ENCODE measurements at regions not wholly inside any gene's neighbourhood (a gene's known extent, or its start where the extent isn't known, plus 50 kb on each side); places are given as distances from the start of the nearest gene placed in this dataset.

DNA sequence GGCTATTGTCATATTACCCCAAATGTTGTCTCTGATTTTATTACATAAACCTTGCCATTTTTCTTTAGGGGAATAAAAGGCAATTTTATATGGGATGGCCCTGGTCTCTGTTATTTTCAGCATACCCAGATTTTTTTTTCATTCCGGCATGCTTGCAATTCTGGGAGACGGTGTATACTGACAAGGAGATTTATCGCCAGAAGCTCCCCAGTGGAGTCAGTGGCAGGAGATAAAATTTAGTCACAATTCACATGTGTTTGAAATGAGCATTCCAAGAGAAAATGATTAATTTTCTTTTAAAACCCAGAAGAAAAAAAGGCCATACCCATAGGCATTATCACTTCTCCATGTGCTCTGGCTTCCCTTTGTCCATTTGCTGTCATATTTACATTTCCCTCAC lies 250.8 kb upstream of the RSPO3 start:
- intact Hi-C loops (cut with DNase I), result no loop called here
- no peak for DNase-seq
- Histone ChIP-seq H3K27ac (no peak overlapping the region), H3K36me3 (no peaks in the 10 kb centered on the region), H3K9me3 (no peaks in the 10 kb centered on the region), H3K4me1 (no peaks in the 10 kb centered on the region), H3K4me3 (no peak overlapping the region), H3K27me3 (no peaks in the 10 kb centered on the region)
- TF ChIP-seq POLR2AphosphoS5 (IDR thresholded peaks at IDR 0.05), result no peak
- TF ChIP-seq POLR2A (IDR thresholded peaks at IDR 0.05), result no peak
- TF ChIP-seq, protein P1, sequence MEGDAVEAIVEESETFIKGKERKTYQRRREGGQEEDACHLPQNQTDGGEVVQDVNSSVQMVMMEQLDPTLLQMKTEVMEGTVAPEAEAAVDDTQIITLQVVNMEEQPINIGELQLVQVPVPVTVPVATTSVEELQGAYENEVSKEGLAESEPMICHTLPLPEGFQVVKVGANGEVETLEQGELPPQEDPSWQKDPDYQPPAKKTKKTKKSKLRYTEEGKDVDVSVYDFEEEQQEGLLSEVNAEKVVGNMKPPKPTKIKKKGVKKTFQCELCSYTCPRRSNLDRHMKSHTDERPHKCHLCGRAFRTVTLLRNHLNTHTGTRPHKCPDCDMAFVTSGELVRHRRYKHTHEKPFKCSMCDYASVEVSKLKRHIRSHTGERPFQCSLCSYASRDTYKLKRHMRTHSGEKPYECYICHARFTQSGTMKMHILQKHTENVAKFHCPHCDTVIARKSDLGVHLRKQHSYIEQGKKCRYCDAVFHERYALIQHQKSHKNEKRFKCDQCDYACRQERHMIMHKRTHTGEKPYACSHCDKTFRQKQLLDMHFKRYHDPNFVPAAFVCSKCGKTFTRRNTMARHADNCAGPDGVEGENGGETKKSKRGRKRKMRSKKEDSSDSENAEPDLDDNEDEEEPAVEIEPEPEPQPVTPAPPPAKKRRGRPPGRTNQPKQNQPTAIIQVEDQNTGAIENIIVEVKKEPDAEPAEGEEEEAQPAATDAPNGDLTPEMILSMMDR (IDR thresholded peaks at IDR 0.05), result no peak
- no peak for TF ChIP-seq EP300 (IDR thresholded peaks at IDR 0.05)
- WGBS, 2 donors, result 83 to 90% methylated on average over 3 of the region's 3 CpGs

DNA sequence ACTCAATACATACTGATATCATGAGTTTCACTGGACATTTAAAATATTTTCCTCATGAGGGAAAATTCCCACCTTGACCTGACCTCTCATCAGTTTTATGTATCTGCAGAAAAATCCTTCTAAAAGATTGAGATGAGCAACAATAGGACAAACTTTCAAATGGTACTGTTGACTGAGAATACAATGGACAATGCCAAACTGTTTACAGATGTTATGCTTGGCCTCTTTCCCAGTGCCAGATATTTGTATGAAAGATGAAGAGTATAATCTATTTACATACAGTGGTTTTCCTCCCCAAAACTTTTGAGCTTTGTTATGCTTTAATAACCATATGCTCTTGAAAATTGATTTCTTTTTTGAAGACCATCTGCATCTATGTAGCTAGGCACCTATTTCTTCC lies 245.1 kb upstream of the RSPO3 start:
- Histone ChIP-seq H3K4me1 (no peaks in the 10 kb centered on the region), H3K36me3 (no peaks in the 10 kb centered on the region), H3K9me3 (no peaks in the 10 kb centered on the region), H3K27me3 (no peaks in the 10 kb centered on the region), H3K4me3 (no peak overlapping the region), H3K27ac (no peak overlapping the region)
- TF ChIP-seq, protein P1 (IDR thresholded peaks at IDR 0.05), result no peak
- TF ChIP-seq EP300 (IDR thresholded peaks at IDR 0.05) (no peak), POLR2A (IDR thresholded peaks at IDR 0.05) (no peak), POLR2AphosphoS5 (IDR thresholded peaks at IDR 0.05) (no peak)
- intact Hi-C loops (cut with DNase I), result no loop called here
- DNase-seq, result no peak

DNA sequence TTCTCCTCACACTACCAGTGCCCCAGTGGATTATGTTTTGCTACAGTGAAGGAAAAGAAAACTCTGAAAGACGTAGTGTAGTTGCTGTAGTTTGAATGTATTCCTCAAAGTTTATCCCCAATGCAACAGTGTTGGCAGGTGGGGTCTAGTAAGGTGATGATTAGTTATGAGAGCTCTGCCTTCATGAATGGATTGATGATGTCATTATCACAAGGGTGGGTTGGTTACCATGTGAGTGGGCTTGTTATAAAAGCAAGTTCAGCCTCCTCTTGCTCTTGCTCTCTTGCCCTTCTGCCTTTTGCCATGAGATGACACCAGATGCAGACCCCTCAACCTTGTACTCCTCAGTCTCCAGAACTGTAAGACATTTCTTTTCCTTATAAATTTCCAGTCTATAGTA lies 244.7 kb upstream of the RSPO3 start:
- 63 to 79% methylated on average over 1 of the region's 1 CpG for WGBS, 2 donors
- Histone ChIP-seq H3K9me3 (no peaks in the 10 kb centered on the region), H3K36me3 (no peaks in the 10 kb centered on the region), H3K4me1 (no peaks in the 10 kb centered on the region), H3K27me3 (no peaks in the 10 kb centered on the region), H3K27ac (no peak overlapping the region), H3K4me3 (no peak overlapping the region)
- intact Hi-C loops (cut with DNase I), result no loop called here
- TF ChIP-seq, protein P1 (IDR thresholded peaks at IDR 0.05), result no peak
- TF ChIP-seq POLR2A (IDR thresholded peaks at IDR 0.05) (no peak), EP300 (IDR thresholded peaks at IDR 0.05) (no peak), POLR2AphosphoS5 (IDR thresholded peaks at IDR 0.05) (no peak)
- no peak for DNase-seq

DNA sequence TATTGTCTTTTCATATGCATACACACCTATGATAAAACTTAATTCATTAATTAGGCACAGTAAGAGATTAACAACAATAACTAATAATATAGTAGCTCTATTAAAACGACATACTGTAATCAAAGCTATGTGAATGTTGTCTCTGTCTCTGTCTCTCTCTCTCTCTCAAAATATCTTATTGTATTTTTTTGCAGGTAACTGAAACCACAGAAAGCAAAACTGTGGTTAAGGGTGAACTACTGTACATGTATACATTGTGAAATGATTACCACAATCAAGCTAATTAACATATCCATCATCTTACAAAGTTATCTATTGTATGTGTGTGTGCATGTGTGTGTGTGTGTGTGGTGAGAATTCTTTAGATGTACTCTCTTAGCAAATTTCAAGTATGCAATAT lies 242.0 kb upstream of the RSPO3 start:
- Histone ChIP-seq H3K27ac (no peak overlapping the region), H3K4me1 (no peaks in the 10 kb centered on the region), H3K9me3 (no peaks in the 10 kb centered on the region), H3K4me3 (no peak overlapping the region), H3K27me3 (no peaks in the 10 kb centered on the region), H3K36me3 (no peaks in the 10 kb centered on the region)
- intact Hi-C loops (cut with DNase I), result no loop called here
- WGBS, 2 donors, result 57 to 66% methylated on average over 1 of the region's 1 CpG
- TF ChIP-seq POLR2AphosphoS5 (IDR thresholded peaks at IDR 0.05) (no peak), POLR2A (IDR thresholded peaks at IDR 0.05) (no peak), EP300 (IDR thresholded peaks at IDR 0.05) (no peak)
- TF ChIP-seq, protein P1 (IDR thresholded peaks at IDR 0.05), result no peak
- DNase-seq, result no peak

DNA sequence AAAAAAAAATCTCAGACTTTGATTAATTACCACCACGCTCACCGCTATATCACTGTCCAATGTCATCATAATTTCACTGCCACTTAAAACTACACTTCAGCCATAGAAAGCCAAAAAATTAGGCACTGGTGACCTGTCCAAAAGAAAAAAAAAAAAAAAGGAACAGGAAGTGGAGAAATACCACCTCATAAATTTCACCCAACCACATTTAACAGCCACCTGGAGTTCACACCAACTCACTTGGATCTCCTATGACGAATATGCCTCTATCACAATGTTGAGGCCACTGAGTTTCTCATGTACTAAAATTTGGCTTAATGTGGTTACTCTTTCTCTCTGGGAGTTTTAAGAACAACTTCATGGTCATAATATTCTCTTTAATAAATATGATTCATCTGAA lies 237.5 kb upstream of the RSPO3 start:
- no peak overlapping the region for H3K4me3 ChIP-seq
- H3K9me3 ChIP-seq, result no peaks in the 10 kb centered on the region
- H3K27me3 ChIP-seq, result no peaks in the 10 kb centered on the region
- no peaks in the 10 kb centered on the region for H3K36me3 ChIP-seq
- intact Hi-C loops (cut with DNase I), result no loop called here
- H3K4me1 ChIP-seq, result no peaks in the 10 kb centered on the region
- TF ChIP-seq POLR2A (IDR thresholded peaks at IDR 0.05), result no peak
- TF ChIP-seq, protein P1 (IDR thresholded peaks at IDR 0.05), result no peak
- TF ChIP-seq EP300 (IDR thresholded peaks at IDR 0.05), result no peak
- TF ChIP-seq POLR2AphosphoS5 (IDR thresholded peaks at IDR 0.05), result no peak
- no peak for DNase-seq
- WGBS, 2 donors, result 53 to 56% methylated on average over 3 of the region's 3 CpGs
- H3K27ac ChIP-seq, result no peak overlapping the region
